ENCODE measurements at regions not wholly inside any gene's neighbourhood (a gene's known extent, or its start where the extent isn't known, plus 50 kb on each side); places are given as distances from the start of the nearest gene placed in this dataset.

DNA sequence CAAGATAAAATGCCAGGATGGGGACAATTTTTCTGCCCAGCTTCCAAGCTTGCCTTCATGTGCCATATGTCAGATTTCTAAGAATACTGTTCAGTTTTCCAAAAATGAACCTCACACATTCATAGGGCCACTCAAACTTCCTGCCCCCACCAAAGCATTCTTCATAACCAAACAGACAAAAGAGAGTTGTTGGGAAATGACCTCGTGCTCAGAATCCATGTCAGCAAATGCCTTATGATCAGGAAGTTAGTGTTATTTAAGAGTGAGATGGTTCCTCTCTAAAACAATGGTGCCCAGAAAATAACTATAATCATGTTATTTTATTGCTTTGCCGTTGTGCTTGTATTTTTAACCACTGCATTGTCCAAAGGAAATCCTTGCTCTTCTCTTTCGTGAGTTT, 208.2 kb downstream of the ZNF608 start:
- no peak overlapping the region for H3K4me2 ChIP-seq (ENCODE audit: insufficient read depth in 1 of 2, low read depth in 2 of 2, low read length in 2 of 2)
- H3K79me2 ChIP-seq (ENCODE audit: control insufficient read depth in 1 of 2, insufficient read depth in 2 of 2, low read length in 2 of 2), result no peaks in the 10 kb centered on the region
- H4K5ac ChIP-seq (ENCODE audit: insufficient read length, low read depth, low read length), result no peak overlapping the region
- H2AK5ac ChIP-seq (ENCODE audit: low read depth, low read length), result no peak overlapping the region
- no peaks in the 10 kb centered on the region for H3K27me3 ChIP-seq (replicated peaks in 1 of 4; ENCODE audit: control insufficient read depth in 3 of 4, extremely low read depth in 1 of 4, insufficient read depth in 3 of 4, low read length in 3 of 4)
- H3K4ac ChIP-seq (replicated peaks; ENCODE audit: insufficient read length, low read depth, low read length), result no peak overlapping the region
- H2BK120ac ChIP-seq (replicated peaks; ENCODE audit: low read depth, low read length), result no peak overlapping the region
- no peak overlapping the region for H2BK5ac ChIP-seq (ENCODE audit: low read depth, low read length)
- DNase-seq (ENCODE audit: low read depth in 1 of 2, low spot score in 2 of 2) (no peak), FAIRE-seq (no peak)
- H4K20me1 ChIP-seq (replicated peaks in 1 of 2; ENCODE audit: control insufficient read depth in 1 of 2, insufficient read depth in 2 of 2, low read length in 2 of 2), result no peaks in the 10 kb centered on the region
- CTCF ChIA-PET (ENCODE audit: partially characterized antibody), result no interaction called here
- no peaks in the 10 kb centered on the region for H3K23me2 ChIP-seq (ENCODE audit: low read depth, low read length)
- H3K23ac ChIP-seq (ENCODE audit: insufficient read length), result no peak overlapping the region
- no peaks in the 10 kb centered on the region for H3K4me1 ChIP-seq (replicated peaks in 1 of 4; ENCODE audit: control insufficient read depth in 3 of 4, insufficient read depth in 4 of 4, low read length in 3 of 4)
- H3K9ac ChIP-seq (replicated peaks in 1 of 4; ENCODE audit: extremely low read depth in 1 of 4, low read depth in 3 of 4, low read length in 3 of 4), result no peak overlapping the region
- no peak overlapping the region for H2BK20ac ChIP-seq (ENCODE audit: low read length)
- no peak overlapping the region for H3K18ac ChIP-seq (ENCODE audit: extremely low read depth, low read length)
- no peak overlapping the region for H3K14ac ChIP-seq (ENCODE audit: insufficient read length)
- POLR2A ChIA-PET (ENCODE audit: partially characterized antibody), result no interaction called here
- TF ChIP-seq EP300 (IDR thresholded peaks at IDR 0.05; ENCODE audit: borderline replicate concordance in 1 of 2, low read depth in 2 of 2, low read length in 2 of 2), result no peak
- no peak for TF ChIP-seq TBP (IDR thresholded peaks at IDR 0.05; ENCODE audit: low read depth, low read length)
- no peak for TF ChIP-seq MAFK (IDR thresholded peaks at IDR 0.05; ENCODE audit: low read depth, low read length)
- TF ChIP-seq BRCA1 (IDR thresholded peaks at IDR 0.05; ENCODE audit: low read depth, low read length), result no peak
- no peak for TF ChIP-seq E2F6 (IDR thresholded peaks at IDR 0.05)
- TF ChIP-seq SP1 (IDR thresholded peaks at IDR 0.05; ENCODE audit: low read depth, low read length), result no peak
- TF ChIP-seq GTF2F1 (IDR thresholded peaks at IDR 0.05; ENCODE audit: borderline replicate concordance, low read depth, low read length), result no peak
- TF ChIP-seq KDM4A (IDR thresholded peaks at IDR 0.05; ENCODE audit: low read depth, low read length, severe bottlenecking), result no peak
- TF ChIP-seq RAD21 (IDR thresholded peaks at IDR 0.05 in 1 of 2, conservative IDR thresholded peaks at IDR 0.05 in 1 of 2; ENCODE audit: low read depth in 2 of 2, low read length in 2 of 2), result no peak
- no peak for TF ChIP-seq HDAC6 (IDR thresholded peaks at IDR 0.05; ENCODE audit: low read depth, low read length)
- no peak for TF ChIP-seq ASH2L (IDR thresholded peaks at IDR 0.05; ENCODE audit: low read length)
- no peak overlapping the region for H2BK12ac ChIP-seq (ENCODE audit: low read depth, low read length)
- H3K4me3 ChIP-seq (ENCODE audit: extremely low read depth in 1 of 4, insufficient read depth in 2 of 4, low read depth in 3 of 4, low read length in 4 of 4), result no peak overlapping the region
- H3K56ac ChIP-seq (replicated peaks; ENCODE audit: insufficient read length, low read depth, low read length), result no peak overlapping the region
- no peaks in the 10 kb centered on the region for H3K36me3 ChIP-seq (ENCODE audit: control insufficient read depth in 2 of 4, insufficient read depth in 4 of 4, low read length in 3 of 4)
- 96% methylated on average over 3 of the region's 3 CpGs; no CpG with 5 or more reads in 1 of the 2 experiments for WGBS, 2 experiments (ENCODE audit: extremely low coverage in 1 of 2, insufficient coverage in 1 of 2, insufficient read length in 1 of 2, insufficient replicate concordance in 2 of 2, low coverage in 1 of 2, low lambda C conversion rate in 2 of 2, missing lambda C conversion rate in 1 of 2)
- no peak overlapping the region for H3K27ac ChIP-seq (ENCODE audit: low read depth, low read length)
- H4K91ac ChIP-seq (replicated peaks; ENCODE audit: insufficient read length, low read length), result no peak overlapping the region
- no peak overlapping the region for H2BK15ac ChIP-seq (ENCODE audit: low read length)
- H2AFZ ChIP-seq (ENCODE audit: low read length), result no peak overlapping the region
- 0 out of 2 replicates have a peak, but pooled peaks cover 2% of the 10 kb centered on the region for H3K79me1 ChIP-seq (ENCODE audit: low read depth, low read length)
- no peaks in the 10 kb centered on the region for H3K9me3 ChIP-seq (ENCODE audit: insufficient read depth in 2 of 2, low read depth in 1 of 2, low read length in 1 of 2)
- H4K8ac ChIP-seq (ENCODE audit: extremely low read depth, insufficient read depth, low read length), result no peak overlapping the region

Data from H1 (cell line).